ENCODE measurements at regions not wholly inside any gene's neighbourhood (a gene's known extent, or its start where the extent isn't known, plus 50 kb on each side); places are given as distances from the start of the nearest gene placed in this dataset.
"Not testable (repeated sequence)": the region's sequence is repeated elsewhere in the genome, so short reads cannot be mapped to it uniquely, and the experiment has no call there.

- no peak for DNase-seq
Observed at GRCh38 chr3:139095803-139096466, 51.2 kb upstream of the PRR23C start.

DNA sequence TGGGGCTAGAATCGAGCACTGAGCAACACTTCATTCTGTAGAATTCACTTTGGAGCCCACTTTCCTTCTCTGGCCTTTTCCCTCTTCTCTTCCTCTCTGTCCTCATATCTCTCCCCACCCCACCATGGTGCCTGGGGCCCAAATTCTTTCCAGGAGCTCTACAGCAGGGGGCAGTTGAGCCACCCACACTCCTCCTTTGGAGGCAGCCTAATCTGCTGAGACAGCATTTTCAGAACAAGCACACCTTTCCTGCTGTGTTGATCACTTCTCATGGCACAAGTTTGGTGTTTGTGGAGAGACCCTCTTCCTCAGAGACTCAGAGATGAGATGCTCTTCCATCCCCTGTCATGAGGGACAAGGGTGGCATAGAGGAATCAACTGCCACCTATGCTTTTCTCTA lies 52.0 kb upstream of the PRR23C start:
- DNase-seq: no peak

- DNase-seq: no peak
Observed at GRCh38 chr3:139098391-139098790, 53.7 kb upstream of the PRR23C start.

- DNase-seq: no peak
Observed at GRCh38 chr3:139099968-139100817, 55.5 kb upstream of the PRR23C start.

DNA sequence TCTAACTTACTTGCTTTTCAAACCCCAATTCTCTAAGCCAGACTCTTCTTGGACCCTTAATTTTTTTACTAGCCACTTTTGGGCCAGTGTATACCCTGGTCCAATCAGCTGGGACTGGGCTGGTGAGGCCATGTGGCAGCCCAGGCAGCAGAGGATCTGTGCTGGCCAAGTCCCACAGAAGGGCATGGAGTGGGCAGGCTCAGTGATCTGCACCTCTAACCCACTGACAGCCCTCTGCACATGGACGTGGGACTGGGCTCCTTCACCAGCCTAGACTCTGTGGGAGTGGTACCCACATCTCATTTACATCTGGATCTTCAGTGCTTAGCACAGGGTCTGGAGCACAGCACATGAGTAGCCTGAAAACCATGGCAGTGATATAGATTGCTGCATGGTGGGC lies 56.1 kb upstream of the PRR23C start:
- DNase-seq: no peak

GRCh38 chr3:139101396-139101795 lies 56.7 kb upstream of the PRR23C start:
- DNase-seq: no peak

- no peak for DNase-seq
Observed at GRCh38 chr3:139103484-139103883, 58.8 kb upstream of the PRR23C start.

DNA sequence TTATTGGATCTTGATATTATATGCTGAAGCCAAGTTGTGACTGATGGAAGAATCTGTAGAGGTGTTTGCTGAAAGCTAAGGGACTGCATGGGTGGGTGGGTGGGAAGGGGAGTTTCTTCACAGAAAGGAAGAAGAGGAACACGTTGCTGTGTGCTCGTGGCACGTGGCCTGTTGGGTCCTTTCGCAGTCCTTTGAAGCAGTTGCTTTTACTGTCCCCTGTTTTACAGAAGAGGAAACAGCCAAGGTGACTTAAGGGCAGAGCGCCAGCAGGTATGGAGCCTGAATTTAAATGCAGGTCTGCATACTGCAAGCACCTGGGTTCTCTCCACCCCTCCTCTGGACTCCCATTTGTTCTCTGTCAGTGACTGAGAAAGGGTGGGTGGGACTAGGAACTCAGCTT lies 59.4 kb upstream of the PRR23C start:
- DNase-seq: no peak

GRCh38 chr3:139105154-139105702 lies 60.5 kb upstream of the PRR23C start:
- no peak for DNase-seq

DNA sequence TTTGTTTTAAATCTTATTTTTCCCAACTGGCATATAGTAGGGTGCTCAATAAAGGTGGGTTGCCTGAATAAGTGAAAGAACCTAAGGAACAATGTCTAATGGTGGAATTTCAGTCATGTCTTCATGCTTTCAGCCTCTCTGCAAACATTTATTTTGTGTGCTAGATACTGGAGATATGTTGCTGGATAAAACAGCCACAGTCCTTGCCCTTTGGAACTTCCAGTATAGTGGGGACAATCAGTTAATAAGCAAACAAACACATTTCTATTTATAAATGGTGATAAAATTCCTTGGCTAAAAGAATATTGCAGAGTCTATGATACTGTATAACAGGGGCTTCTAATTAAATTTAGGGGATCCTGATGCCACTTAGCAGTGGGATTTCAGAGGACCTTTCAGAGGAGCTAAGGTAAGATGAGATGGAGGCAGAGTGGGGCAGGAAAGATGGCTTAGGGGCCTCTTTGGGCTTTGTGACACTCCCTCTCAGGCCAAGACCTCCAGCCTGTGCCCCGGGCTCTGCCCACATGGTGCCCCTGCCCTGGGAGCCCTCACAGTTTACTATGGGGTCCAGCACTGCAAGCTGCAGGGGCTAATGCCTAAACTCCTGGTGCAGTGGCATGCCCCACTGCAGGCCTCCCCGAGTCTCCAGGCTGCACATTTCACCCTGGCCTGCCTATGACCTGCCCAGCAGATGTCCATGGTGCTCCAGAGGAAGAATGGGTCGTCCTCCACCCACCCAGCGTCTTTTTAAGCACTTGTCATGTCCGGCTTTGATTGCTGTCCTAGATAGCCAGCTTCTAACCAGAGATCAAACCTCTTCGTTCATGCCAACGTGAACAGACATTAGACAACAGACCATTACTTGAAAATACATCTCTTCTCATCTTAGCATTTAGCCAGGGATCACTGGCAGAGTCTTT lies 61.6 kb upstream of the PRR23C start:
- DNase-seq: no peak

DNA sequence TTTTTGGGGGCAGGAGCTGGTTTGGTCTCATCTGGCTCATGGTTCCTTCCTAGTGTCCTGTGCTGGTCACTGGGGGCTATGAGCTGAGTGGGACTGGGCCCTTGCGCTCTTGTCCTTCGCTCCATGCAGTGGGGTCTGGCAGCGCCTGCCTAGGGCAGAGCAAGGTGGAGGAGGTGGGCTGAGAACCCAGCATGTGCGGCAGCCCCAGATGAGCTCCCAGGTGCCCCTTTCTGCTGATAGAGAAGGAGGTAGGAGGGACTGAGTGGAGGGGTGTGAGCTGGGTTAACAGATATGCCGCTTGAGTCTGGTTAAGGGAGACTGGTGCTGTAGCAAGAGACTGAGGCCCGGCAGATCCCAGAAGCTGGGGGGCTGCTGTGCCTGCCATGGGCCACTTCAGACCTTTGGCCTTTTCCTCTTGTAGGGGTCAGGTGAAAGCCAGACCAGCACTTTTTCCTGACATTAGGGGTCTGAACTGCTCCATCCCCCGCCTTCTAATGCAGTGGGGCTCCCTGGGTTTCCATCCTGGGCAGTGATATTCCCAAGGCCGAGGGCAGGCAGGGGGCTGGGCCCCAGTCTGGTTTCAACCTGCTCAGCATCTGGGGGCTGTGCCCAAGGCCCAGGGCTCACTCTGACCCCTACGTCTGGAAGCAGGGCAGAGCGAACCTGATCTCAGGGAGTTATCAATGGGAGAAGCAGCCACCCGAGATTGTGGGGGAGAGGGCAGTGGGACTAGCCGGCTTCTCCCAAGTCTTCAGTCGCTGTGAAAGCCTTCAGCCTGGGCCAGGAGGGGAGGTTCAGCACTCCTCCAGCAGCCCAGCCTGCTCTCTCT lies 62.9 kb upstream of the PRR23C start:
- DNase-seq: no peak

DNA sequence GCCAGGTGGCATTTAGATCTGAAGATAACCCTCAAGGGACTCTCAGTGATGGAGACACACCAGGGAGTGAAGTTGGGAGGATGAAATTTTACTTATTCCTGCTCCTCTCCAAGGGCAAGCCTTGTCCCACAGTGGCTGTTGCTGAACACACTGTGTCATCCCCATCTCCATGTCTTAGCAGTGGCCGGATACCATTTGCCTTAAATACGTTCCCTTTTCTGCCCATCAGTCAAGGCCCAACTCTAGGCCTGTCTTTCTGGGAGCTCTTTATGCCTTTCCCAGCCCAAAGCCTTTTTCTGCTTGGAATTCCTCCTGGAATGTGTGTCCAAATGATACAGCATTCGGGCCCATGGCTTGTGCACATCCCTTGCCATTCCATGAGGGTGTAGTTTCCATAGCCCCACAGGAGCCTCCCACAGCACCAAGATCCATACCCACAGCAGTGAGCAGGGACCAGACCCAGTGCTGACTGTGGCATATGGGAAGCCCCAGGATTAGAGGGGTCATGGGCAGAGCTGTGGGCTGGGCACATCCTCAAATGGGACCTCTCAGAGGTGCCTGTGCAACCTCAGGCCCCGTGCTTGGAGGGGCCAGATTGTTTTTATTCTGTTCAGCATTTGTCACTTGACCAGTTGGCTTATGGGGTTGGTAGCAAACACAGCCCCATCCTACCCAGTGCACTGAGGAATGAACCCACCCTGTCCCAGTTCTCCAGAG lies 63.7 kb upstream of the PRR23C start:
- no peak for DNase-seq

DNA sequence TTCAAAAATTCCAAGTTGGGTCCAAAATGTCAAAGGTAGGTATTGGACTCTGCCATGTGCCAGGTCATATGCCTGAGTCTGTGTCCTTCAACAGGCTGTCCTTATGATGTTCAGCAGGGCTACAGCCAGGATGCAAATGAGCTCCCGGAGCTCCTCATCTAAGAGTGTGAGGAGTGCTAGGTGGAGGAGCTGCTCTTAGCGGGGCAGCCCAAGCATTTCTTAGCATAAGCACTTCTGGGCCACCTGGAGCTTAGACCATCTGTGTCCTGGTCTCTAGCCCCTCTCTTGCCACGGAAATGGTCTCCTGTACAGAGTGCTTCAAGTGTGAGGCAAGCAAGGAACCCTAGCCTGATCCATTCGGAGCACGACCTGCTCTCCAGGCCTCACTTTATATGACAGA lies 64.6 kb upstream of the PRR23C start:
- DNase-seq: no peak

DNA sequence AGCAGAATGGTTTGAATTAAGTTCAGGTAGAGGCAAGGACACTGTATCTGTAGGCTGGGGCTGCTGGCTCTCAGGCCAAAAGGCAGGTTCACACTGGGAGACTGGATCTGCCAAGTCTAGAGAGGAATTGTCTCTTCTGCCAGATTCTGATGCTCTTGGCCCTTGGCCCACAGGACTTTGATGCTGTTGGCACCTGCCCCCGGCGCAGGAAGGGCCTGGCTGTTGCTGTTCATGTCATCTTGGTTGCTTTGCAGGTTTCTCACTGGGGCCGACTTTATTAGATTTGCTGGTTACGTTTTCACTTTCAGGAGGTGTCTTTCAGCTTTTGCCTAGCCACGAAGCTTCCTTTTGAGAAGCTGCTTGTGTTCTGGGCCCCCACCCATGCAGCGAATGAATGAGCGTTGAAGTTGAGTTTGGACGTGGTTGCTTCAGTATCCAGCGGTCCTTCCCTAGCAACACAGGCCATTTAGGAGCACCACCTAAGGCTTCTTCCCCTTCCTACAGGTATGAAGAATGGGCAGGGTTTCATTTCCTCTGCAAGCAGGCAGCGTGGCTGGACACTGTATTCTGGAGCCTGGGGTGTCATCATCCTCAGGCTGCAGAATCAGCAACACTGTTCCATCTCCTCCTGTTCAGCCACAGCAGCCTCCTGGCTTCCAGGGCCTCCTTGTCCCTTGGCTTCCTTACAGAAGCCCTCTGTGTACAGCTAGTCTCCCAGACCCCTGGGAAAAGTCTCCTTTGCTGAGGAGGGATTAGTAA lies 65.6 kb upstream of the PRR23C start:
- DNase-seq: no peak

GRCh38 chr3:139110929-139111328 lies 66.2 kb upstream of the PRR23C start:
- DNase-seq: not testable (repeated sequence)

DNA sequence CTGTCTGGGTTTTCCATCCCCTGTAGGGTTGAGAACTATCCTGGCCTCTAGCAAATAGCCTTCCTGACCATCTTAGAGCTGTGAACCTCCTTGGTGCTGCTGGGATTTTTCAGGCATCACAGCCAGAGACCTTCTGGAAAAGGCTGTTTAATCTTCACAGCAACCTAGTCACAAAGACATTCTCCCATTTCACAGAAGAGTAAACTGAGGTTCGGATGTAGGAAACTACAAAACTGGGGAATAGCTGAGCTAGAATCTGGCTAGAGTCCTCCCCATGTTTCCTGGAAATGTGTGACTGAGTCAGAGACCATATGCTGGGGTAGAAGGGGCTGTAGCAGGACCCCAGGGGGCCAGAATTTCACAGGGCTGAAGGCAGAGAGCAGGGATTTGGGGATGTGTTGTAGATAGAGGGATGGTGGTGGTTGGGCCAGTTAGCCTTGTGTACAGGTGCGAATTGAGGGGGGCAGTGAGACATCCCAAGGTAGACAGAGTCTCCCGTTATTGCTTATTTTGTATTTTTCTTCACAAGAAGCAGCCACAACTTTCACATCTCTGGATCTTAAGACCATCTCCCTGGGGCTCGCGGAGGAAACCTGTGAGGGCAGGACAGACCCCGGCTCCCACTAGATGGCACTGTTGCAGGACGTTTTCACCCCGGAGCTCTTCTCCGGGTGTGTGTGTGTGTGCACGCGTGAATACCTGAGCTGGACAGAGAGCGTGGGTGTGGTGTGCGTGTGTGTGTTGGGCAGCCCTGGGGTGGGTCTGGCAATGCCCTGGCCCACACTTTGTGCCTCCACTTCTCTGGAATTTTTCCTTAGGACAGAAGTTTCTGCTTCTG lies 66.9 kb upstream of the PRR23C start:
- no peak for DNase-seq

DNA sequence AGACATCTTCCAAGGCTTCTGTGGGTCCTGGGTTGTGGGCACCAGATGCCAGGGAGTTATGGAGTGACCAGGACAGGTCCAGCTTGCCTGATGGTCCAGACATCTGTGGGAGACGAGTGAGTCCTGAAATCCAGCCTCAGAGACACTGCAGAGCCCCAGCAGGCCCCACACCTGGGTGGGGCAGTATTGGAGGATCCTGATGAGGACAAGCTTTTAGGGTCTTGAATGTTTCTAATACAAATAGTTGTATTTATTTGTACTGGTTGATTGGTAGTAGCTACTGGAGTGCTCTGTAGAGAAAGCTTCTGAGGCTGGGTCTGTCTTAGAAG lies 67.5 kb upstream of the PRR23C start:
- no peak for DNase-seq

DNA sequence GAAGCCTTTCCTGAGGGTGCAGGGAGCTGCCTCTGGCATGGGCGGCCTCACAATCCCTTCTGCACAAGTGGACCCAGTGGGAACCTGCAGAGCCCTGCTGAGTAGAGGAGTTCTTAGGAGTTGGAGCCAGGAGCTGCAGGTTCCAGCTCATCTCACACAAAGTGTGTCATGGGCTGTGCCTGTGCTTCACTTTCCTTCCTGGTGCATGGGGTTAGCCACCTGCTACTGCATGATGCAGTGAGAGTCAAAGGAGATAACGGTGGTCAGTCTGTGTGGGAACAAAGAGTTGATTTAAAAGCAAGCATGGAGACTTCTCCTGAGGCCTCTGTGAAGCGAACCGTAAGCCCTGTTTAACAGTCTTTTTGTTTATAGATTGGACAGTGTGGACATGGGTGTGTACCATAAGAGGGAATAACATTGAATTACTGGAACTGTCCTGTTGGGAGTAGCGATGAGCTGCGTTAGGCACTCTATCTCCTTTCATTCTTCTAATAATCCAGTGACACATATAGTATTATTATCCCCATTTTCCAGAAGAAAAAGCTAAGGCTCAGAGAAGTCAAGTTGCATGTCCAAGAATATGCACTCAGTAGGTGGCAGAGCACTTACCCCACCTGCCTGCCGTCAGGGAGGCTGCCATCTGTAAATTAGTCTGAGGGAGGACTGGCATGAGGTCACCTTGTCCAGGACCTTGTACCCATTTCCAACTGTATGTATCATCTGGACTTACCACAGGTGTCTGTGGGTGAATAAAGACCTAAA lies 68.7 kb upstream of the PRR23C start:
- no peak for DNase-seq

- DNase-seq: no peak
Observed at GRCh38 chr3:139113993-139114375, 69.3 kb upstream of the PRR23C start.

Measured in right kidney (tissue), 1 donor.